B cell (primary cell): ENCODE measurements at regions not wholly inside any gene's neighbourhood (a gene's known extent, or its start where the extent isn't known, plus 50 kb on each side); places are given as distances from the start of the nearest gene placed in this dataset.

Experiments used
- ATAC-seq: fragments of 200-7000 bp; cut with Tn5 transposase; one replicate; pipeline ENCODE4 v1.10.0; 2021; ENCODE audit warnings: low read depth, mild to moderate bottlenecking, moderate number of reproducible peaks, moderate library complexity
- CTCF ChIA-PET: fragments of 350-600 bp; sonication (Branson Sonifier 250); formaldehyde crosslinking; loops from one replicate; lab custom pipeline; 2021; ENCODE audit warnings: antibody characterized with exemption, inconsistent platforms; lab: Charles Lee
- POLR2A ChIA-PET: fragments of 350-600 bp; sonication (Branson Sonifier 250); formaldehyde crosslinking; loops from one replicate; lab custom pipeline; 2021; ENCODE audit warnings: antibody characterized with exemption; lab: Charles Lee
- DNase-seq: peaks from one replicate; pipeline ENCODE4 v3.0.0; 2013
- H2AFZ ChIP-seq: 2 replicates; pipeline ENCODE4 v1.6.1; 2012; ENCODE audit warnings: mild to moderate bottlenecking, low read depth, low read length; ENCODE audit not compliant: insufficient read depth, poor library complexity, severe bottlenecking
- H3K27ac ChIP-seq, 2 donors: 1 replicate in 1 of 2; 2 replicates in 1 of 2; pipeline ENCODE4 v1.5.1; 2012 to 2013; ENCODE audit warnings: low read length in 2 of 2, mild to moderate bottlenecking in 2 of 2, moderate library complexity in 1 of 2
- H3K27me3 ChIP-seq, 4 experiments: fragments of 200-600 bp in 1 of 4; sonication (generic) in 1 of 4; replicated peaks in 1 of 4; 1 replicate in 2 of 4; 2 replicates in 2 of 4; pipeline versions ENCODE4 v1.6.1 to v1.7.0; 2013 to 2016; ENCODE audit warnings: low read length in 3 of 4, mild to moderate bottlenecking in 2 of 4, mixed read lengths in 1 of 4, moderate library complexity in 1 of 4; ENCODE audit not compliant: insufficient read depth in 4 of 4, control insufficient read depth in 3 of 4; ENCODE audit errors: control extremely low read depth in 1 of 4
- H3K36me3 ChIP-seq, 2 experiments: replicated peaks in 1 of 2; 1 replicate in 1 of 2; 2 replicates in 1 of 2; pipeline versions ENCODE4 v1.6.1 to v1.7.1; 2013; ENCODE audit warnings: low read length in 1 of 2; ENCODE audit not compliant: insufficient read depth in 2 of 2, control insufficient read depth in 1 of 2; ENCODE audit errors: control extremely low read depth in 1 of 2, extremely low read depth in 1 of 2
- H3K4me1 ChIP-seq, 2 donors: fragments of 200-600 bp in 1 of 2; sonication (generic) in 1 of 2; 1 replicate in 1 of 2; 2 replicates in 1 of 2; pipeline versions ENCODE4 v1.5.1 to v1.6.1; 2013 to 2017; ENCODE audit warnings: low read length in 2 of 2; ENCODE audit not compliant: control insufficient read depth in 2 of 2, insufficient read depth in 2 of 2
- H3K4me2 ChIP-seq: replicated peaks from 2 replicates; pipeline ENCODE3; 2012; ENCODE audit warnings: mild to moderate bottlenecking, low read depth, low read length; ENCODE audit not compliant: poor library complexity, severe bottlenecking
- H3K4me3 ChIP-seq, 5 experiments: fragments of 200-600 bp in 1 of 5; sonication (generic) in 1 of 5; 1 replicate in 3 of 5; 2 replicates in 2 of 5; pipeline versions ENCODE4 v1.5.1 to v1.7.0; 2011 to 2016; ENCODE audit warnings: low read length in 4 of 5, mild to moderate bottlenecking in 4 of 5, low read depth in 2 of 5, control low read depth in 1 of 5, moderate library complexity in 1 of 5; ENCODE audit not compliant: insufficient read depth in 1 of 5; ENCODE audit errors: control extremely low read depth in 1 of 5, extremely low read depth in 1 of 5
- H3K79me2 ChIP-seq: fragments of 200-600 bp; sonication (generic); one replicate; pipeline ENCODE4 v1.6.0; 2016; ENCODE audit warnings: low read length; ENCODE audit not compliant: control insufficient read depth, insufficient read depth
- H3K9ac ChIP-seq: fragments of 200-600 bp; sonication (generic); 2 replicates; pipeline ENCODE4 v1.6.1; 2017; ENCODE audit warnings: mild to moderate bottlenecking, low read length, moderate library complexity
- H3K9me3 ChIP-seq, 3 donors: one replicate each; pipeline versions ENCODE4 v1.6.1 to v1.7.1; 2013; ENCODE audit warnings: low read length in 2 of 3; ENCODE audit not compliant: control insufficient read depth in 2 of 3, insufficient read depth in 1 of 3; ENCODE audit errors: control extremely low read depth in 1 of 3
- H4K20me1 ChIP-seq: 2 replicates; pipeline ENCODE4 v1.6.0; 2012; ENCODE audit warnings: mild to moderate bottlenecking, low read length; ENCODE audit not compliant: insufficient read depth, control insufficient read depth, poor library complexity, severe bottlenecking
- H3K27ac Mint-ChIP-seq: one replicate; pipeline ENCODE4 v1.8.0; 2021; ENCODE audit warnings: mixed read lengths
- H3K27me3 Mint-ChIP-seq: one replicate; pipeline ENCODE4 v1.8.0; 2021; ENCODE audit warnings: mixed read lengths
- H3K4me1 Mint-ChIP-seq: one replicate; pipeline ENCODE4 v1.8.0; 2021; ENCODE audit warnings: mixed read lengths
- H3K4me3 Mint-ChIP-seq: one replicate; pipeline ENCODE4 v1.8.0; 2021; ENCODE audit warnings: mixed read lengths
- H3K9me3 Mint-ChIP-seq: one replicate; pipeline ENCODE4 v1.8.0; 2022; ENCODE audit warnings: mixed read lengths; ENCODE audit not compliant: insufficient read depth
- CTCF ChIP-seq: fragments of 200-600 bp; IDR thresholded peaks from one replicate; pipeline ENCODE4 v1.8.0; 2022; ENCODE audit warnings: antibody characterized with exemption, mild to moderate bottlenecking
- EZH2 ChIP-seq: IDR thresholded peaks from 2 replicates; pipeline ENCODE4 v1.6.1; 2012; ENCODE audit warnings: borderline replicate concordance, low read depth, mild to moderate bottlenecking, moderate library complexity, low read length; ENCODE audit not compliant: insufficient read depth, poor library complexity, severe bottlenecking
- WGBS: methylation state at CpG from one replicate; pipeline ENCODE4 v1.1.5; 2013; ENCODE audit warnings: missing lambda C conversion rate; ENCODE audit not compliant: insufficient coverage; 5-methylcytosine and 5-hydroxymethylcytosine counted together
- intact Hi-C: fragments of 100-400 bp; cut with micrococcal nuclease; formaldehyde crosslinking; loops from one replicate; pipeline ENCODE4 v1.10.0; 2022

GRCh38 chr14:40682131-40682913 lies 924.4 kb upstream of the LRFN5 start:
- Mint-ChIP-seq H3K27me3 (no peaks in the 10 kb centered on the region), H3K4me3 (no peak overlapping the region), H3K27ac (no peak overlapping the region), H3K4me1 (no peaks in the 10 kb centered on the region), H3K9me3 (peaks cover 1% of the 10 kb centered on the region)
- no peak for ATAC-seq
- peaks cover 0 to 2% (median 2%) of the 10 kb centered on the region in 3 donors for H3K9me3 ChIP-seq
- no peak overlapping the region for H3K4me3 ChIP-seq
- no peaks in the 10 kb centered on the region for H4K20me1 ChIP-seq
- no peaks in the 10 kb centered on the region for H3K36me3 ChIP-seq
- no peak overlapping the region for H2AFZ ChIP-seq
- CTCF ChIA-PET, result interaction anchor here (0.7 kb wide), 1 partner anchor 220 kb away, joined by 3 read pairs; no protein-coding TSS in a partner anchor
- 100% methylated on average over 1 of the region's 3 CpGs for WGBS
- no peak overlapping the region for H3K27ac ChIP-seq
- no peak for TF ChIP-seq CTCF
- TF ChIP-seq EZH2, result no peak
- intact Hi-C loops, result no loop called here
- H3K4me1 ChIP-seq, result no peaks in the 10 kb centered on the region
- H3K9ac ChIP-seq, result no peak overlapping the region
- DNase-seq, result no peak
- H3K79me2 ChIP-seq, result no peaks in the 10 kb centered on the region
- POLR2A ChIA-PET, result no interaction called here
- H3K27me3 ChIP-seq, result no peaks in the 10 kb centered on the region
- H3K4me2 ChIP-seq, result no peak overlapping the region

- POLR2A ChIA-PET, result no interaction called here
These were observed 927.4 kb upstream of the LRFN5 start for GRCh38 chr14:40679256-40679655.

More at GRCh38 chr14:40679256-40679655, 927.4 kb upstream of the LRFN5 start:
- Histone ChIP-seq H3K4me1 (no peaks in the 10 kb centered on the region), H4K20me1 (no peaks in the 10 kb centered on the region), H3K4me3 (no peak overlapping the region), H3K9me3 (peaks cover 0 to 2% (median 2%) of the 10 kb centered on the region in 3 donors), H3K27me3 (no peaks in the 10 kb centered on the region), H3K9ac (no peak overlapping the region), H3K79me2 (no peaks in the 10 kb centered on the region), H3K27ac (no peak overlapping the region), H2AFZ (no peak overlapping the region), H3K4me2 (no peak overlapping the region), H3K36me3 (no peaks in the 10 kb centered on the region)
- H3K27me3 Mint-ChIP-seq, result no peaks in the 10 kb centered on the region
- no peak for ATAC-seq
- no CpG with 5 or more reads among the region's 1 CpG for WGBS
- intact Hi-C loops, result no loop called here
- H3K27ac Mint-ChIP-seq, result no peak overlapping the region
- peaks cover 12% of the 10 kb centered on the region for H3K9me3 Mint-ChIP-seq
- no peak for TF ChIP-seq CTCF
- no peak for TF ChIP-seq EZH2
- CTCF ChIA-PET, result no interaction called here
- no peaks in the 10 kb centered on the region for H3K4me1 Mint-ChIP-seq
- no peak for DNase-seq
- H3K4me3 Mint-ChIP-seq, result no peak overlapping the region
